ENCODE measurements at regions not wholly inside any gene's neighbourhood (a gene's known extent, or its start where the extent isn't known, plus 50 kb on each side); places are given as distances from the start of the nearest gene placed in this dataset.

GRCh38 chr1:14106126-14106525, 406.1 kb downstream of the PRDM2 start:
- TF ChIP-seq EZH2 (IDR thresholded peaks at IDR 0.05; ENCODE audit: borderline replicate concordance, insufficient read depth, low read depth, low read length, poor library complexity, severe bottlenecking), result no peak
- TF ChIP-seq, protein P1, sequence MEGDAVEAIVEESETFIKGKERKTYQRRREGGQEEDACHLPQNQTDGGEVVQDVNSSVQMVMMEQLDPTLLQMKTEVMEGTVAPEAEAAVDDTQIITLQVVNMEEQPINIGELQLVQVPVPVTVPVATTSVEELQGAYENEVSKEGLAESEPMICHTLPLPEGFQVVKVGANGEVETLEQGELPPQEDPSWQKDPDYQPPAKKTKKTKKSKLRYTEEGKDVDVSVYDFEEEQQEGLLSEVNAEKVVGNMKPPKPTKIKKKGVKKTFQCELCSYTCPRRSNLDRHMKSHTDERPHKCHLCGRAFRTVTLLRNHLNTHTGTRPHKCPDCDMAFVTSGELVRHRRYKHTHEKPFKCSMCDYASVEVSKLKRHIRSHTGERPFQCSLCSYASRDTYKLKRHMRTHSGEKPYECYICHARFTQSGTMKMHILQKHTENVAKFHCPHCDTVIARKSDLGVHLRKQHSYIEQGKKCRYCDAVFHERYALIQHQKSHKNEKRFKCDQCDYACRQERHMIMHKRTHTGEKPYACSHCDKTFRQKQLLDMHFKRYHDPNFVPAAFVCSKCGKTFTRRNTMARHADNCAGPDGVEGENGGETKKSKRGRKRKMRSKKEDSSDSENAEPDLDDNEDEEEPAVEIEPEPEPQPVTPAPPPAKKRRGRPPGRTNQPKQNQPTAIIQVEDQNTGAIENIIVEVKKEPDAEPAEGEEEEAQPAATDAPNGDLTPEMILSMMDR (IDR thresholded peaks at IDR 0.05), result no peak

All from B cell (primary cell).